HCT116 (cell line): ENCODE measurements at regions not wholly inside any gene's neighbourhood (a gene's known extent, or its start where the extent isn't known, plus 50 kb on each side); places are given as distances from the start of the nearest gene placed in this dataset.

Experiments used
- ATAC-seq: fragments of 200-7000 bp; cut with Tn5 transposase; 2 replicates; pipeline ENCODE4 v1.9.1; 2020; ENCODE audit warnings: mild to moderate bottlenecking, moderate library complexity
- BruUV-seq: library from RNA; stranded (reverse); fragments of 400-500 nt; replicated peaks from 2 replicates; lab custom pipeline; 2021; lab: Mats Ljungman, UMichigan
- CTCF ChIA-PET: fragments of 300-600 bp; sonication (Branson Sonifier 250); formaldehyde crosslinking; loops from one replicate; lab custom pipeline; 2021; ENCODE audit warnings: antibody characterized with exemption; lab: Charles Lee
- POLR2A ChIA-PET: fragments of 300-600, 350-600 bp; sonication (Branson Sonifier 250); formaldehyde crosslinking; loops from one replicate; lab custom pipeline; 2021; ENCODE audit warnings: antibody characterized with exemption; lab: Charles Lee
- RAD21 ChIA-PET, 2 experiments: fragments of 300-600 bp; sonication (Branson Sonifier 250); formaldehyde crosslinking; loops; one replicate each; lab custom pipeline; 2023; ENCODE audit warnings: low total read pairs in 2 of 2; ENCODE audit not compliant: uncharacterized antibody in 2 of 2, unreplicated experiment in 2 of 2, low non-redundant PET in 1 of 2; lab: Charles Lee
- DNase-seq: peaks from one replicate; pipeline ENCODE4 v3.0.0-alpha.2; 2010; ENCODE audit warnings: low read depth, low spot score
- H2AFZ ChIP-seq: fragments of 200-600 bp; shearing (Covaris generic), sonication (generic); 2 replicates; pipeline ENCODE4 v1.6.1; 2017; ENCODE audit warnings: low read depth, mixed run types, mixed read lengths, antibody characterized with exemption, low read length; ENCODE audit not compliant: poor library complexity, severe bottlenecking
- H3K27ac ChIP-seq: 2 replicates; pipeline ENCODE4 v1.5.1; 2012; ENCODE audit warnings: low read depth, low read length
- H3K27me3 ChIP-seq: fragments of 200-600 bp; sonication (generic); 2 replicates; pipeline ENCODE4 v1.6.1; 2016; ENCODE audit warnings: mixed run types, low read length, mixed read lengths; ENCODE audit not compliant: insufficient read depth
- H3K36me3 ChIP-seq, 2 experiments: fragments of 200-500 bp in 1 of 2; fragments of 200-600 bp in 1 of 2; sonication (Bioruptor generic) in 1 of 2; sonication (generic) in 1 of 2; 2 replicates each; pipeline versions ENCODE4 v1.5.1 to v1.6.1; 2014 to 2016; ENCODE audit warnings: low read length in 2 of 2, inconsistent platforms in 1 of 2, mixed read lengths in 1 of 2, mixed run types in 1 of 2; ENCODE audit not compliant: insufficient read depth in 2 of 2, control insufficient read depth in 1 of 2
- H3K4me1 ChIP-seq, 2 experiments: fragments of 200-600 bp in 1 of 2; sonication (generic) in 1 of 2; 2 replicates each; pipeline versions ENCODE4 v1.5.1 to v1.6.1; 2012 to 2017; ENCODE audit warnings: low read length in 2 of 2, inconsistent platforms in 1 of 2, mild to moderate bottlenecking in 1 of 2, mixed read lengths in 1 of 2, mixed run types in 1 of 2, moderate library complexity in 1 of 2; ENCODE audit not compliant: insufficient read depth in 2 of 2, control insufficient read depth in 1 of 2
- H3K4me2 ChIP-seq: fragments of 200-600 bp; sonication (generic); 2 replicates; pipeline ENCODE4 v1.6.1; 2017; ENCODE audit warnings: mixed run types, low read length, mixed read lengths
- H3K4me3 ChIP-seq, 2 experiments: fragments of 200-600 bp in 1 of 2; sonication (generic) in 1 of 2; replicated peaks in 1 of 2; 2 replicates each; pipeline ENCODE4 v1.5.1; 2011 to 2016; ENCODE audit warnings: low read length in 2 of 2, control low read depth in 1 of 2, low read depth in 1 of 2, mild to moderate bottlenecking in 1 of 2, mixed read lengths in 1 of 2, mixed run types in 1 of 2
- H3K79me2 ChIP-seq: fragments of 200-600 bp; sonication (generic); 2 replicates; pipeline ENCODE4 v1.6.1; 2017; ENCODE audit warnings: mild to moderate bottlenecking, mixed run types, low read length, moderate library complexity, mixed read lengths; ENCODE audit not compliant: insufficient read depth
- H3K9ac ChIP-seq: fragments of 200-600 bp; sonication (generic); 2 replicates; pipeline ENCODE4 v1.6.1; 2016; ENCODE audit warnings: low read length, mixed read lengths
- H3K9me2 ChIP-seq: fragments of 200-600 bp; sonication (generic), shearing (Covaris generic); 2 replicates; pipeline ENCODE4 v1.6.1; 2017; ENCODE audit warnings: mixed run types, mild to moderate bottlenecking, moderate library complexity; ENCODE audit not compliant: insufficient read depth
- H3K9me3 ChIP-seq, 2 experiments: fragments of 200-500 bp in 1 of 2; fragments of 200-600 bp in 1 of 2; sonication (Bioruptor generic) in 1 of 2; sonication (generic) in 1 of 2; 2 replicates each; pipeline ENCODE4 v1.6.1; 2014 to 2017; ENCODE audit warnings: low read length in 2 of 2, mixed read lengths in 2 of 2, inconsistent platforms in 1 of 2, low read depth in 1 of 2, mild to moderate bottlenecking in 1 of 2, mixed run types in 1 of 2, moderate library complexity in 1 of 2; ENCODE audit not compliant: control insufficient read depth in 1 of 2, insufficient read depth in 1 of 2
- H4K20me1 ChIP-seq: fragments of 200-600 bp; sonication (generic), shearing (Covaris generic); 2 replicates; pipeline ENCODE4 v1.6.1; 2017; ENCODE audit warnings: mixed run types, mild to moderate bottlenecking, moderate library complexity; ENCODE audit not compliant: insufficient read depth
- CEBPB ChIP-seq: IDR thresholded peaks from 2 replicates; pipeline ENCODE4 v1.6.1; 2012; ENCODE audit warnings: low read depth
- ELF1 ChIP-seq: IDR thresholded peaks from 2 replicates; pipeline ENCODE4 v1.6.1; 2012; ENCODE audit warnings: low read depth, borderline replicate concordance
- EZH2phosphoT487 ChIP-seq: fragments of 200-600 bp; IDR thresholded peaks from 2 replicates; pipeline ENCODE4 v1.6.1; 2018; ENCODE audit warnings: antibody characterized with exemption, borderline replicate concordance
- FOSL1 ChIP-seq: IDR thresholded peaks from 2 replicates; pipeline ENCODE4 v1.6.1; 2012; ENCODE audit warnings: low read depth
- POLR2A ChIP-seq: IDR thresholded peaks from 2 replicates; pipeline ENCODE4 v1.7.0; 2011; ENCODE audit warnings: borderline replicate concordance; ENCODE audit not compliant: insufficient read depth, insufficient read length; ENCODE audit errors: extremely low read depth
- POLR2AphosphoS5 ChIP-seq: IDR thresholded peaks from 2 replicates; pipeline ENCODE4 v1.6.1; 2011; ENCODE audit warnings: mild to moderate bottlenecking, low read depth, low read length, moderate library complexity
- REST ChIP-seq: IDR thresholded peaks from 2 replicates; pipeline ENCODE4 v1.6.1; 2012; ENCODE audit warnings: low read depth
- SIN3A ChIP-seq: IDR thresholded peaks from 2 replicates; pipeline ENCODE4 v1.6.1; 2012; ENCODE audit warnings: low read depth
- YY1 ChIP-seq: IDR thresholded peaks from 2 replicates; pipeline ENCODE4 v1.6.1; 2011; ENCODE audit warnings: low read length, low read depth, moderate library complexity, mild to moderate bottlenecking; ENCODE audit not compliant: insufficient replicate concordance; ENCODE audit errors: extremely low read depth
- ZNF274 ChIP-seq: fragments of 200-500 bp; sonication (Bioruptor generic); IDR thresholded peaks from 2 replicates; pipeline ENCODE4 v1.6.1; 2014; ENCODE audit warnings: mild to moderate bottlenecking, low read depth, low read length, inconsistent platforms
- intact Hi-C: fragments of 100-400 bp; cut with micrococcal nuclease; formaldehyde crosslinking; loops from 2 replicates; pipeline ENCODE4 v1.10.0; 2022
- TF ChIP-seq, protein P1 (sequence below): IDR thresholded peaks from 2 replicates; pipeline ENCODE4 v1.6.1; 2011; ENCODE audit warnings: mild to moderate bottlenecking, low read length, moderate library complexity; ENCODE audit not compliant: insufficient replicate concordance; ENCODE audit errors: extremely low read depth
- TF ChIP-seq, protein P2 (sequence below): IDR thresholded peaks from 2 replicates; pipeline ENCODE4 v1.6.1; 2012

DNA sequence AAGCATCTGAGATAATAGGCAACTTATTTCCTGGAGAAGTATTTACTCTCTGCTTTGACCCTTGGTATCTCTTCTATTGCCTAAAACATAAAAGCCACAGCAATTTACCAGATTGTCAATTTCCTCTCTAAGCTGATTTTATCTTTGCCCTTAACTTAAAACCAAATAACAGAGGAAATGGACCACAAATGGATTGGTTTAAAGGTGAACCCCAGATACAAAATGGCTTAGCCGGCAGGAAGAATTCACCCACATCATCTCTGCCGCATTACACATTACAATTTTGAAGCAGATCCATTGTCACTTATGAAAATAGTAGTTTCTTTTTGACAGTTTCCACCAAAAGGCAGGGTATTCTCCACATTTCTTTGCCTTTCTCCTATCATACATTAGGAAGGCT, 585.8 kb upstream of the CHAC2 start:
- intact Hi-C loops: no loop called here
- H3K36me3 ChIP-seq: no peaks in the 10 kb centered on the region
- no peaks in the 10 kb centered on the region for H3K4me1 ChIP-seq
- ChIA-PET CTCF (no interaction called here), RAD21 (no interaction called here), POLR2A (no interaction called here)
- H2AFZ ChIP-seq: no peak overlapping the region
- H3K27ac ChIP-seq: no peak overlapping the region
- no peak for ATAC-seq
- no peak for TF ChIP-seq ZNF274
- no peak for TF ChIP-seq FOSL1
- no peak for TF ChIP-seq ELF1
- no peak for TF ChIP-seq CEBPB
- no peak for TF ChIP-seq YY1
- TF ChIP-seq POLR2A: no peak
- TF ChIP-seq, protein P1, sequence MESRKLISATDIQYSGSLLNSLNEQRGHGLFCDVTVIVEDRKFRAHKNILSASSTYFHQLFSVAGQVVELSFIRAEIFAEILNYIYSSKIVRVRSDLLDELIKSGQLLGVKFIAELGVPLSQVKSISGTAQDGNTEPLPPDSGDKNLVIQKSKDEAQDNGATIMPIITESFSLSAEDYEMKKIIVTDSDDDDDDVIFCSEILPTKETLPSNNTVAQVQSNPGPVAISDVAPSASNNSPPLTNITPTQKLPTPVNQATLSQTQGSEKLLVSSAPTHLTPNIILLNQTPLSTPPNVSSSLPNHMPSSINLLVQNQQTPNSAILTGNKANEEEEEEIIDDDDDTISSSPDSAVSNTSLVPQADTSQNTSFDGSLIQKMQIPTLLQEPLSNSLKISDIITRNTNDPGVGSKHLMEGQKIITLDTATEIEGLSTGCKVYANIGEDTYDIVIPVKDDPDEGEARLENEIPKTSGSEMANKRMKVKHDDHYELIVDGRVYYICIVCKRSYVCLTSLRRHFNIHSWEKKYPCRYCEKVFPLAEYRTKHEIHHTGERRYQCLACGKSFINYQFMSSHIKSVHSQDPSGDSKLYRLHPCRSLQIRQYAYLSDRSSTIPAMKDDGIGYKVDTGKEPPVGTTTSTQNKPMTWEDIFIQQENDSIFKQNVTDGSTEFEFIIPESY: no peak
- no peak for TF ChIP-seq POLR2AphosphoS5
- TF ChIP-seq SIN3A: no peak
- TF ChIP-seq, protein P2, sequence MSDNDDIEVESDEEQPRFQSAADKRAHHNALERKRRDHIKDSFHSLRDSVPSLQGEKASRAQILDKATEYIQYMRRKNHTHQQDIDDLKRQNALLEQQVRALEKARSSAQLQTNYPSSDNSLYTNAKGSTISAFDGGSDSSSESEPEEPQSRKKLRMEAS: no peak
- TF ChIP-seq REST: no peak
- TF ChIP-seq EZH2phosphoT487: no peak
- no peaks in the 10 kb centered on the region for H3K9me3 ChIP-seq
- H3K9me2 ChIP-seq: no peaks in the 10 kb centered on the region
- DNase-seq: no peak
- H3K79me2 ChIP-seq: no peaks in the 10 kb centered on the region
- H3K27me3 ChIP-seq: no peaks in the 10 kb centered on the region
- no peak overlapping the region for H3K4me2 ChIP-seq
- H3K9ac ChIP-seq: no peak overlapping the region
- H3K4me3 ChIP-seq: no peak overlapping the region
- BruUV-seq: no TSS peak
- H4K20me1 ChIP-seq: no peaks in the 10 kb centered on the region
